NB4 (cell line): ENCODE measurements at regions not wholly inside any gene's neighbourhood (a gene's known extent, or its start where the extent isn't known, plus 50 kb on each side); places are given as distances from the start of the nearest gene placed in this dataset.

Experiments used
- DNase-seq: peaks from one replicate; pipeline ENCODE4 v3.0.0; 2010; ENCODE audit warnings: low read depth
- H3K4me3 ChIP-seq: one replicate; pipeline ENCODE4 v1.5.1; 2011; ENCODE audit warnings: mild to moderate bottlenecking, low read depth, low read length, moderate library complexity
- MYC ChIP-seq: IDR thresholded peaks from 2 replicates; pipeline ENCODE4 v1.6.1; 2011; ENCODE audit warnings: low read depth, low read length
- POLR2A ChIP-seq: IDR thresholded peaks from 2 replicates; pipeline ENCODE4 v1.6.1; 2011; ENCODE audit warnings: mild to moderate bottlenecking; ENCODE audit not compliant: insufficient read length; ENCODE audit errors: extremely low read depth
- TF ChIP-seq, protein P1 (sequence below): IDR thresholded peaks from 2 replicates; pipeline ENCODE4 v1.6.1; 2011; ENCODE audit warnings: low read depth, low read length
- TF ChIP-seq, protein P2 (sequence below): IDR thresholded peaks from one replicate; pipeline ENCODE4 v1.5.1; 2012; ENCODE audit warnings: low read depth, low read length

DNA sequence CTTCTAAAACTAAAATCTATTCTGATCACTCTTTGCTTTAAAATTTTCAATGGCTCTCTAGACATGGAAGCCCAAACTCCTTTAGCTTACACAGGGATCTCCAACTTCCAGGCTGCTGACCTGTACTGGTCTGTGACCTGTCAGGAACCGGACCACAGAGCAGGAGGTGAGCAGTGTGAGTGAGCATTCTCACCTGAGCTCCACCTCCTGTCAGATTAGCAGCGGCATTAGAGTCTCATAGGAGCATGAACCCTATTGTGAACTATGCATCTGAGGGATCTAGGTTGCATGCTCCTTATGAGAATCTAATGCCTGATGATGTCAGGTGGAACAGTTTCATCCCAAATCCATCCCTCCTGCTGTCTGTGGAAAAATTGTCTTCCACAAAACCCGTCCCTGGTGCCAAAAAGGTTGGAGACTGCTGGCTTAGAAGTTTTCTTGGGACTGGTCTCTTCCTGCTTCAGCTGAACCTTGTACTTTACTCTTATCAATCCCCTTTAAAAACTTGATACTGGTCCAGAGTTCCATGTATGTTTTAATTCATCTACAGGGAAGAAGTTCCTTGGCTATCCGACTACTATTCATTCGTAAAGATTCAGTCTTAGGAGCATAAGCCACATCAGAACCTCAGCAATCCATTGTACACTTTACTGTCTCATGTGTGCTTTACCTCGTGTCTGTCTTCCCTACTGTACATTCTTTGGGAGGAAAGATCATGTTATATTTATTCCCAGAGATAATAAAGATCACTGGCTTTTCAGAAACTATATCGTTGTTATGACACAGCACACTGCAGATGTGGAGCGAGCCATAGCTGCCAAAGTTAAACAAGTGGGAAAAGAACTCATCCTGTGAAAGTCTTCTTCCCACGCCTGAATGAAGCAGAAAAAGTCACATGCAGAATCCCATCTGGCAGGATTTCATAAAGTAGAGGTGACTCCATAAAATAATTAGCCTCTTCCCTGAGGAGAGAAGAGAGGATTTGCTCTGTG lies 183.8 kb downstream of the LRATD1 start:
- no peak for DNase-seq
- no peak overlapping the region for H3K4me3 ChIP-seq
- TF ChIP-seq, protein P1, sequence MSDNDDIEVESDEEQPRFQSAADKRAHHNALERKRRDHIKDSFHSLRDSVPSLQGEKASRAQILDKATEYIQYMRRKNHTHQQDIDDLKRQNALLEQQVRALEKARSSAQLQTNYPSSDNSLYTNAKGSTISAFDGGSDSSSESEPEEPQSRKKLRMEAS, result no peak
- TF ChIP-seq MYC, result no peak
- TF ChIP-seq, protein P2, sequence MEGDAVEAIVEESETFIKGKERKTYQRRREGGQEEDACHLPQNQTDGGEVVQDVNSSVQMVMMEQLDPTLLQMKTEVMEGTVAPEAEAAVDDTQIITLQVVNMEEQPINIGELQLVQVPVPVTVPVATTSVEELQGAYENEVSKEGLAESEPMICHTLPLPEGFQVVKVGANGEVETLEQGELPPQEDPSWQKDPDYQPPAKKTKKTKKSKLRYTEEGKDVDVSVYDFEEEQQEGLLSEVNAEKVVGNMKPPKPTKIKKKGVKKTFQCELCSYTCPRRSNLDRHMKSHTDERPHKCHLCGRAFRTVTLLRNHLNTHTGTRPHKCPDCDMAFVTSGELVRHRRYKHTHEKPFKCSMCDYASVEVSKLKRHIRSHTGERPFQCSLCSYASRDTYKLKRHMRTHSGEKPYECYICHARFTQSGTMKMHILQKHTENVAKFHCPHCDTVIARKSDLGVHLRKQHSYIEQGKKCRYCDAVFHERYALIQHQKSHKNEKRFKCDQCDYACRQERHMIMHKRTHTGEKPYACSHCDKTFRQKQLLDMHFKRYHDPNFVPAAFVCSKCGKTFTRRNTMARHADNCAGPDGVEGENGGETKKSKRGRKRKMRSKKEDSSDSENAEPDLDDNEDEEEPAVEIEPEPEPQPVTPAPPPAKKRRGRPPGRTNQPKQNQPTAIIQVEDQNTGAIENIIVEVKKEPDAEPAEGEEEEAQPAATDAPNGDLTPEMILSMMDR, result no peak
- no peak for TF ChIP-seq POLR2A

DNA sequence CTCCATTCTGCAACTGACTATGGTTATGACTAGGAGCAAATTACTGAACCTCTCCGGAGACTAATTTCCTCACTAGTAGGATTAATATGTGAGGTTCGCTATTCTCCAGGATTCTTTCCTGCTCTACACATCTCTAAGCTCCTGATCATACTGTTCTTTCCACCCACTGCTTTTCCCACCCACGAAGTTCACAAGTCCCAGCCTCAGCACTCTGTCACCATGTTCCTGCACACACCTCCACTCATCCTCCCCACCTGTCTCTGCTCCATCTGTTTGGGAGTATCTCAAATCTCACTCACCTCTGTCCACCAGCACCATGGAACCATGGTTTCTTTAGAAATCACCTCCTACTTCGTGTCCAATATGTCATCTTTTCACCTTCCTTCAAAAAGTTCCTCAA lies 185.3 kb downstream of the LRATD1 start:
- H3K4me3 ChIP-seq, result no peak overlapping the region
- DNase-seq, result no peak
- TF ChIP-seq, protein P2, result no peak
- TF ChIP-seq, protein P1, result no peak
- TF ChIP-seq POLR2A (no peak), MYC (no peak)

DNA sequence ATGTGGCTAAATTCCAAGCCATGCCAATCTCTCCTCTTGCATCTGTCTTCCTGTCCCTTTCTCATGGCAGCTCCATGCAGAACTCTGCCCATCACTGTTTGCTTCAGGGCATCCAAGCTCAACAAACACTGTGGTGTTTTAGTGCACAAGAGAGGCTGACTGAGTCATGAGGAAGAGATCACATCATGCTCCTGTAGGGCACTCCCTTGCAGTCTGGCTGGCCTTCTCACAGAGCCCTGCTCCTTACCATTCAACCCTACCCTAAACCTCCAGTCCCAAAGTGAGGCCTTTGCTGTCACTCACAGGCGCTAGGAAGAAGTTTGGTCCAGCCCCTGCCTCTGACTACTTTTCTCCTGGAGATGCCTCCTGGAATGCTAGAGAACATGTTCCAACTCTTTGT lies 194.0 kb downstream of the LRATD1 start:
- DNase-seq, result no peak

DNA sequence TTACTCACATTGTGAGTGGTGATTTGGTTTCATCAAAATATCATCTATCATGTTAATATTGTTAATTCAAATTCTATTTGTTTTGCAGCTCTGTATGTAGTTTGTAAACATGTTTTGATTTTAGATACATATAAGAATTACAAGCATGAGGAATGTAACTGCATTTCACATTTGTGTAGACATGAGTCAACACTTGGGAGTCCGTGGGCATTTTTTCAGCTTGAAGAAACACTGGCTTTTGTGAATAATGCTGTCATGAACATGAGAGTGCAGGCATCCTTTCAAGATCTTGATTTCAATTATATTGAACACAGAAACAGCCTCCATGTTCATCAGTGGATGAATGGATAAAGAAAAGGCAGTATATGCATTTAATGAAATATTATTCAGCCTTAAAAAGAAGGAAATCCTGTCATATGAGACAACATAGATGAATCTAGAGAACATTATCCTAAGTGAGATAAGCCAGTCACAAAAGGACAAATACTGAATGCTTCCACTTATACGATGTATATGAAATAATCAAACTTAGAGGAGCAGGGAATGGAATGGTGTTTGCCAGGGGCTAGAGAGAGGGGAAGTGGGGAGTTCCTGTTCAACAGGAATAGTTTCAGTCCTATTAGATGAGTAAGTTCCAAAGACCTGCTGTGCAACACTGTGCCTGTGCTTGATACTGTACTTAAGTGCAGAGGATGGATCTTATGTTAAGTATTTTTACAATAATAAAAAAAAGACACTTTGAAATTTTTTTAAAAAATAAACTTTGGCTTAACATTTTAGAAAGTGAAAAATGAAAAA lies 194.9 kb downstream of the LRATD1 start:
- TF ChIP-seq, protein P2, result no peak
- TF ChIP-seq POLR2A, result no peak
- TF ChIP-seq, protein P1, result no peak
- TF ChIP-seq MYC, result no peak
- no peak for DNase-seq
- H3K4me3 ChIP-seq, result no peak overlapping the region

More for the DNA sequence above, 194.0 kb downstream of the LRATD1 start:
- no peak overlapping the region for H3K4me3 ChIP-seq
- TF ChIP-seq MYC, result no peak
- no peak for TF ChIP-seq POLR2A
- TF ChIP-seq, protein P2, result no peak
- TF ChIP-seq, protein P1, result no peak

GRCh38 chr2:14828223-14828622 lies 195.7 kb downstream of the LRATD1 start:
- no peak overlapping the region for H3K4me3 ChIP-seq
- TF ChIP-seq, protein P2, result no peak
- TF ChIP-seq, protein P1, result no peak
- TF ChIP-seq POLR2A (no peak), MYC (no peak)
- no peak for DNase-seq
